ENCODE measurements at regions not wholly inside any gene's neighbourhood (a gene's known extent, or its start where the extent isn't known, plus 50 kb on each side); places are given as distances from the start of the nearest gene placed in this dataset.

GRCh38 chr4:11160288-11160687 lies 268.4 kb downstream of the HS3ST1 start:
- no peak for DNase-seq
- TF ChIP-seq MAX (IDR thresholded peaks at IDR 0.05; ENCODE audit: low read depth) = no peak
- no peak for TF ChIP-seq TAF1 (IDR thresholded peaks at IDR 0.05; ENCODE audit: borderline replicate concordance, low read depth, low read length)
- no peak for TF ChIP-seq NFIC (IDR thresholded peaks at IDR 0.05; ENCODE audit: borderline replicate concordance)
- no peak for TF ChIP-seq EZH2phosphoT487 (IDR thresholded peaks at IDR 0.05; ENCODE audit: borderline replicate concordance, low read depth)
- no peak for TF ChIP-seq POLR2AphosphoS5 (IDR thresholded peaks at IDR 0.05; ENCODE audit: low read depth, low read length)
- TF ChIP-seq FOXJ3 (CRISPR knock-in tag; IDR thresholded peaks at IDR 0.05) = no peak
- no peak for TF ChIP-seq MXI1 (IDR thresholded peaks at IDR 0.05; ENCODE audit: low read depth, low read length)
- no peak for TF ChIP-seq ELF1 (IDR thresholded peaks at IDR 0.05)
- TF ChIP-seq TCF12 (IDR thresholded peaks at IDR 0.05) = no peak
- no peak for TF ChIP-seq SMC3 (IDR thresholded peaks at IDR 0.05; ENCODE audit: low read depth, low read length)
- no peak for TF ChIP-seq MEF2A (IDR thresholded peaks at IDR 0.05; ENCODE audit: borderline replicate concordance, low read depth)
- TF ChIP-seq RFX5 (IDR thresholded peaks at IDR 0.05; ENCODE audit: low read length) = no peak
- TF ChIP-seq RXRA (IDR thresholded peaks at IDR 0.05; ENCODE audit: borderline replicate concordance, low read depth) = no peak
- no peak for TF ChIP-seq RCOR1 (IDR thresholded peaks at IDR 0.05; ENCODE audit: low read length)
- TF ChIP-seq YY1 (IDR thresholded peaks at IDR 0.05; ENCODE audit: low read depth) = no peak
- TF ChIP-seq GABPA (IDR thresholded peaks at IDR 0.05; ENCODE audit: low read depth) = no peak
- TF ChIP-seq USF1 (IDR thresholded peaks at IDR 0.05; ENCODE audit: borderline replicate concordance, low read depth) = no peak
- TF ChIP-seq SIN3A (IDR thresholded peaks at IDR 0.05; ENCODE audit: borderline replicate concordance, low read depth, low read length) = no peak
- Histone ChIP-seq H2AFZ (ENCODE audit: low read depth) (no peak overlapping the region), H3K36me3 (replicated peaks in 1 of 2; ENCODE audit: control insufficient read depth in 1 of 2, insufficient read depth in 2 of 2, low read length in 1 of 2) (no peaks in the 10 kb centered on the region), H3K9ac (no peak overlapping the region), H3K79me2 (ENCODE audit: insufficient read depth) (no peaks in the 10 kb centered on the region), H3K4me1 (ENCODE audit: control insufficient read depth in 1 of 2, insufficient read depth in 2 of 2, low read depth in 1 of 2, low read length in 1 of 2) (no peaks in the 10 kb centered on the region), H3K27ac (ENCODE audit: low read depth in 2 of 2, low read length in 1 of 2) (no peak overlapping the region), H4K20me1 (ENCODE audit: insufficient read depth) (no peaks in the 10 kb centered on the region), H3K4me2 (no peak overlapping the region), H3K9me3 (no peaks in the 10 kb centered on the region), H3F3A (replicated peaks; ENCODE audit: insufficient read depth) (no peaks in the 10 kb centered on the region), H3K4me3 (ENCODE audit: low read depth in 2 of 2, low read length in 1 of 2) (no peak overlapping the region), H3K9me2 (no peaks in the 10 kb centered on the region), H3K27me3 (ENCODE audit: insufficient read depth) (no peaks in the 10 kb centered on the region)
- POLR2A ChIA-PET = no interaction called here
- CTCF ChIA-PET = no interaction called here

- WGBS (ENCODE audit: low lambda C conversion rate) = 0% methylated on average over 1 of the region's 1 CpG
- Histone ChIP-seq H4K20me1 (ENCODE audit: insufficient read depth) (no peaks in the 10 kb centered on the region), H3F3A (replicated peaks; ENCODE audit: insufficient read depth) (no peaks in the 10 kb centered on the region), H3K79me2 (ENCODE audit: insufficient read depth) (no peaks in the 10 kb centered on the region), H3K9me3 (no peaks in the 10 kb centered on the region), H3K27ac (ENCODE audit: low read depth in 2 of 2, low read length in 1 of 2) (no peak overlapping the region), H3K36me3 (replicated peaks in 1 of 2; ENCODE audit: control insufficient read depth in 1 of 2, insufficient read depth in 2 of 2, low read length in 1 of 2) (no peaks in the 10 kb centered on the region), H2AFZ (ENCODE audit: low read depth) (no peak overlapping the region), H3K9ac (no peak overlapping the region), H3K9me2 (no peaks in the 10 kb centered on the region), H3K27me3 (ENCODE audit: insufficient read depth) (no peaks in the 10 kb centered on the region), H3K4me1 (ENCODE audit: control insufficient read depth in 1 of 2, insufficient read depth in 2 of 2, low read depth in 1 of 2, low read length in 1 of 2) (no peaks in the 10 kb centered on the region), H3K4me2 (no peak overlapping the region), H3K4me3 (ENCODE audit: low read depth in 2 of 2, low read length in 1 of 2) (no peak overlapping the region)
- TF ChIP-seq CTCF (IDR thresholded peaks at IDR 0.05) = no peak
- no peak for TF ChIP-seq FOSL2 (IDR thresholded peaks at IDR 0.05; ENCODE audit: borderline replicate concordance, low read depth)
- TF ChIP-seq NRF1 (IDR thresholded peaks at IDR 0.05; ENCODE audit: low read depth, low read length) = no peak
- no peak for TF ChIP-seq ELF1 (IDR thresholded peaks at IDR 0.05)
- no peak for TF ChIP-seq NFIC (IDR thresholded peaks at IDR 0.05; ENCODE audit: borderline replicate concordance)
- no peak for TF ChIP-seq POLR2AphosphoS5 (IDR thresholded peaks at IDR 0.05; ENCODE audit: low read depth, low read length)
- TF ChIP-seq USF1 (IDR thresholded peaks at IDR 0.05; ENCODE audit: borderline replicate concordance, low read depth) = no peak
- no peak for TF ChIP-seq TAF1 (IDR thresholded peaks at IDR 0.05; ENCODE audit: borderline replicate concordance, low read depth, low read length)
- no peak for TF ChIP-seq MXI1 (IDR thresholded peaks at IDR 0.05; ENCODE audit: low read depth, low read length)
- TF ChIP-seq RFX5 (IDR thresholded peaks at IDR 0.05; ENCODE audit: low read length) = no peak
- no peak for TF ChIP-seq PBX3 (IDR thresholded peaks at IDR 0.05)
- TF ChIP-seq ZBTB33 (IDR thresholded peaks at IDR 0.05; ENCODE audit: borderline replicate concordance, low read depth) = no peak
- no peak for TF ChIP-seq CHD2 (IDR thresholded peaks at IDR 0.05; ENCODE audit: low read length, partially characterized antibody)
- no peak for DNase-seq
- CTCF ChIA-PET = no interaction called here
- POLR2A ChIA-PET = no interaction called here
These were observed 269.7 kb downstream of the HS3ST1 start for GRCh38 chr4:11158971-11159370.

Measured in SK-N-SH (cell line).